ENCODE measurements at regions not wholly inside any gene's neighbourhood (a gene's known extent, or its start where the extent isn't known, plus 50 kb on each side); places are given as distances from the start of the nearest gene placed in this dataset.

DNA sequence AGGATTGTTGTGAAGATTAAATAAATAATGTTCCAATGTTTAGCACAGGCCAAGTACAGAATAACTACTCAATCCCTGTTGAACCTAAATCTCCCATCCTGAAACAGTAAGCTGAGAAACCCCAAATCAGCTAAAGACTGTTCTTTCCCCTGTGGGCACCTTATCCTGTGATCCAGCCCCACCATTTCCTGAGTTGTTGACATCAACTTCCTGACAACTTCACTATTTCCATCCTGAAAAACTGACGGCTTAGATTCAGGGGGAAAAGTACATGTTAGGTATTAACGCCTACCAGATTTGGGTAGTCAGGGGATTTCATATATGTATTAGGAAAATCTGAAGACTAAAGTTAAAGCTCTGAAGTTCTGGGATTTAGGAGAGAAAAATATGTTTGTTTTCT, 51.7 kb upstream of the PALMD start:
- Mint-ChIP-seq H3K27ac (no peak overlapping the region), H3K27me3 (ENCODE audit: low read depth in 3 of 3) (peaks cover 0 to 3% (median 2%) of the 10 kb centered on the region in 3 donors), H3K4me3 (no peak overlapping the region), H3K36me3 (no peaks in the 10 kb centered on the region), H3K4me1 (no peaks in the 10 kb centered on the region), H3K9me3 (peaks cover 0 to 5% (median under 1%) of the 10 kb centered on the region in 6 donors)
- no peak for DNase-seq

DNA sequence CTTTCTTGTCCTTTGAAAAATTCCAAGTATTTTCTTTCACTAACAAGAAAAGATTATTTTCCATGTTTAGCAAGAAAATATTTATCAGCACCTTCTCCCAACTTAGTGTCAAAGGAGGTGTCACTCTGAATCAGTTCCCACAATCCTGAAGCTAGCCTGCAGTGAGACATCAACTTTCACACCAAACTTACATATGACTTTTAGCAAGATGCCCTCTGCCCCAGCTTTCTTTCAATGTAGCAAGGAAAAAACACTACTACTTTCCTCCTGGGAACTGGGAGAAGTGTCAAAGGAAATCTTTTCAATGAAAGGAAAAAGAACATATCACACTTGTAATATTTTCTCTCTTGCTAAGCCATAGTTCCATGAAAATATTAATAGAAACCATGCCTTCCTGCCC, 50.9 kb upstream of the PALMD start:
- H3K27ac Mint-ChIP-seq = no peak overlapping the region
- H3K4me1 Mint-ChIP-seq = no peaks in the 10 kb centered on the region
- H3K27me3 Mint-ChIP-seq (ENCODE audit: low read depth in 3 of 3) = peaks cover 0 to 3% (median 2%) of the 10 kb centered on the region in 3 donors
- peaks cover 0 to 5% (median 2%) of the 10 kb centered on the region in 6 donors for H3K9me3 Mint-ChIP-seq
- H3K36me3 Mint-ChIP-seq = no peaks in the 10 kb centered on the region
- H3K4me3 Mint-ChIP-seq = no peak overlapping the region
- DNase-seq = no peak

DNA sequence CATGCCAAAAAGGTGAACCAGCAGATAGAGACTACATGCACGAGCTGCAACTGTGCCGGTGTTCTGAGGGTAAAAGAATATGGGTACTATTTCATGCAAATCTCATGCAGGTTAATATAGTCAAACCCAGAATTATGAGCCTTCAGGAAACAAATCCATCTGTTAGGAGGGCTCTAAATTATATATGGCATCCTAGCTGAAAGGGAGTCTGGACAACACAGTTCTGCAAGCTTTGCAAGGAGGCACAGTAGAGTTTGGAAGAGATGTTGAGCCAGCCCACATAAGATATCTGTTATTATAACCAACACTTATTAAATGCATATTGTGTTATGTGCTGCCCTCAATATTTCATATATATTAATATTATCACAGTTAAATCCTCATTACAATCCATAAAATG, 50.5 kb upstream of the PALMD start:
- no peaks in the 10 kb centered on the region for H3K36me3 Mint-ChIP-seq
- peaks cover 0 to 4% (median 3%) of the 10 kb centered on the region in 3 donors for H3K27me3 Mint-ChIP-seq (ENCODE audit: low read depth in 3 of 3)
- no peaks in the 10 kb centered on the region for H3K4me1 Mint-ChIP-seq

More for the DNA sequence above, 50.5 kb upstream of the PALMD start:
- H3K4me3 Mint-ChIP-seq = no peak overlapping the region
- no peak for DNase-seq
- no peak overlapping the region for H3K27ac Mint-ChIP-seq
- H3K9me3 Mint-ChIP-seq = peaks cover 0 to 5% (median 2%) of the 10 kb centered on the region in 6 donors

Data from immature natural killer cell (primary cell).